K562 (cell line): ENCODE measurements at regions not wholly inside any gene's neighbourhood (a gene's known extent, or its start where the extent isn't known, plus 50 kb on each side); places are given as distances from the start of the nearest gene placed in this dataset.

Experiments used
- ARHGAP35 ChIP-seq: fragments of 450-650 bp; IDR thresholded peaks from 2 replicates; pipeline ENCODE4 v1.6.1; 2018; ENCODE audit not compliant: partially characterized antibody
- HMG20A ChIP-seq: fragments of 450-650 bp; formaldehyde crosslinking; conservative IDR thresholded peaks from 2 replicates; pipeline ENCODE4 v1.4.0; 2020; ENCODE audit warnings: mild to moderate bottlenecking, mixed read lengths
- RAD21 ChIP-seq, 2 experiments: fragments of 250-450 bp in 1 of 2; fragments of 450-650 bp in 1 of 2; sonication (Bioruptor Pico) in 1 of 2; formaldehyde crosslinking in 1 of 2; IDR thresholded peaks in 1 of 2; conservative IDR thresholded peaks in 1 of 2; 2 replicates each; pipeline versions ENCODE4 v1.4.0 to v1.8.0; 2020 to 2022; ENCODE audit warnings: mild to moderate bottlenecking in 2 of 2, moderate library complexity in 1 of 2
- SMC3 ChIP-seq: conservative IDR thresholded peaks from 2 replicates; pipeline ENCODE4 v1.6.1; 2011; ENCODE audit warnings: low read depth, low read length, improper control_type of control experiment; ENCODE audit not compliant: insufficient read depth
- TF ChIP-seq, protein P1 (sequence below): IDR thresholded peaks from 3 replicates; pipeline ENCODE4 v1.6.1; 2011; ENCODE audit warnings: borderline replicate concordance, mild to moderate bottlenecking; ENCODE audit not compliant: insufficient read length, insufficient read depth
- TF ChIP-seq, protein P2 (sequence below): fragments of 200-800 bp; sonication (Bioruptor generic); IDR thresholded peaks from 2 replicates; pipeline ENCODE4 v1.6.1; 2017; ENCODE audit warnings: missing genetic modification characterization, missing compliant biosample characterization
- TF ChIP-seq, protein P3 (sequence below), 2 experiments: fragments of 450-650 bp; formaldehyde crosslinking in 1 of 2; IDR thresholded peaks; 2 replicates each; pipeline versions ENCODE4 v1.4.0 to v1.6.1; 2014 to 2020; ENCODE audit warnings: mild to moderate bottlenecking in 2 of 2, borderline replicate concordance in 1 of 2, low read depth in 1 of 2
- TF ChIP-seq, protein P4 (sequence below): fragments of 450-650 bp; IDR thresholded peaks from 2 replicates; pipeline ENCODE4 v1.6.1; 2017; ENCODE audit warnings: mild to moderate bottlenecking, moderate library complexity

DNA sequence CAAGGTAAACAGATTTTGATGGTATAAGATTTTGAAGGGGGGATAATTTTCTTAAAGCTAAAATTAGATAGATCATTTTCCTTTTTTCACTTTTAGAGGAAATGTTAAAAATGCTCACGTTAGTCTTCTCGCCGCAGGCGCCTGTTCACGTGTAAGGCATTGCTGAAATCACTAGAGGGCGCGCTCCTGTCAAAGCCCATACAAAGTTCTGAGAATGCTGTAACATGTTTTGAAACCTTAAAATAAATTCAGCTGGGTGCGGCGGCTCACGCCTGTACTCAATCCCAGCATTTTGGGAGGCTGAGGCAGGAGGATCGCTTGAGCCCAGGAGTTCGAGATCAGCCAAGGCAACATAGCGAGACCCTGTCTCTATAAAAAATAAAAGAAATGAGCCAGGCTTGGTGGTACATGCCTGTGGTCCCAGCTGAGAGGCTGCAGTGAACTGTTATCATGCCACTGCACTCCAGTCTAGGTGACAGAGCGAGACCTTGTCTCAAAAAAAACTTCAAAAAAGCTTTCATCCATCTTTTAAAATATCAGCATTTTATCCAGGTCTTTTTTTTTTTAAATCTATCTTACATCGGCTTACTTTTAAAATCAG, 138.0 kb downstream of the RBMX2 start (continued):
- TF ChIP-seq, protein P1, sequence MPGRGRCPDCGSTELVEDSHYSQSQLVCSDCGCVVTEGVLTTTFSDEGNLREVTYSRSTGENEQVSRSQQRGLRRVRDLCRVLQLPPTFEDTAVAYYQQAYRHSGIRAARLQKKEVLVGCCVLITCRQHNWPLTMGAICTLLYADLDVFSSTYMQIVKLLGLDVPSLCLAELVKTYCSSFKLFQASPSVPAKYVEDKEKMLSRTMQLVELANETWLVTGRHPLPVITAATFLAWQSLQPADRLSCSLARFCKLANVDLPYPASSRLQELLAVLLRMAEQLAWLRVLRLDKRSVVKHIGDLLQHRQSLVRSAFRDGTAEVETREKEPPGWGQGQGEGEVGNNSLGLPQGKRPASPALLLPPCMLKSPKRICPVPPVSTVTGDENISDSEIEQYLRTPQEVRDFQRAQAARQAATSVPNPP = no peak
- TF ChIP-seq, protein P2, sequence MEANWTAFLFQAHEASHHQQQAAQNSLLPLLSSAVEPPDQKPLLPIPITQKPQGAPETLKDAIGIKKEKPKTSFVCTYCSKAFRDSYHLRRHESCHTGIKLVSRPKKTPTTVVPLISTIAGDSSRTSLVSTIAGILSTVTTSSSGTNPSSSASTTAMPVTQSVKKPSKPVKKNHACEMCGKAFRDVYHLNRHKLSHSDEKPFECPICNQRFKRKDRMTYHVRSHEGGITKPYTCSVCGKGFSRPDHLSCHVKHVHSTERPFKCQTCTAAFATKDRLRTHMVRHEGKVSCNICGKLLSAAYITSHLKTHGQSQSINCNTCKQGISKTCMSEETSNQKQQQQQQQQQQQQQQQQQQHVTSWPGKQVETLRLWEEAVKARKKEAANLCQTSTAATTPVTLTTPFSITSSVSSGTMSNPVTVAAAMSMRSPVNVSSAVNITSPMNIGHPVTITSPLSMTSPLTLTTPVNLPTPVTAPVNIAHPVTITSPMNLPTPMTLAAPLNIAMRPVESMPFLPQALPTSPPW (CRISPR knock-in tag) = no peak
- TF ChIP-seq, protein P3, sequence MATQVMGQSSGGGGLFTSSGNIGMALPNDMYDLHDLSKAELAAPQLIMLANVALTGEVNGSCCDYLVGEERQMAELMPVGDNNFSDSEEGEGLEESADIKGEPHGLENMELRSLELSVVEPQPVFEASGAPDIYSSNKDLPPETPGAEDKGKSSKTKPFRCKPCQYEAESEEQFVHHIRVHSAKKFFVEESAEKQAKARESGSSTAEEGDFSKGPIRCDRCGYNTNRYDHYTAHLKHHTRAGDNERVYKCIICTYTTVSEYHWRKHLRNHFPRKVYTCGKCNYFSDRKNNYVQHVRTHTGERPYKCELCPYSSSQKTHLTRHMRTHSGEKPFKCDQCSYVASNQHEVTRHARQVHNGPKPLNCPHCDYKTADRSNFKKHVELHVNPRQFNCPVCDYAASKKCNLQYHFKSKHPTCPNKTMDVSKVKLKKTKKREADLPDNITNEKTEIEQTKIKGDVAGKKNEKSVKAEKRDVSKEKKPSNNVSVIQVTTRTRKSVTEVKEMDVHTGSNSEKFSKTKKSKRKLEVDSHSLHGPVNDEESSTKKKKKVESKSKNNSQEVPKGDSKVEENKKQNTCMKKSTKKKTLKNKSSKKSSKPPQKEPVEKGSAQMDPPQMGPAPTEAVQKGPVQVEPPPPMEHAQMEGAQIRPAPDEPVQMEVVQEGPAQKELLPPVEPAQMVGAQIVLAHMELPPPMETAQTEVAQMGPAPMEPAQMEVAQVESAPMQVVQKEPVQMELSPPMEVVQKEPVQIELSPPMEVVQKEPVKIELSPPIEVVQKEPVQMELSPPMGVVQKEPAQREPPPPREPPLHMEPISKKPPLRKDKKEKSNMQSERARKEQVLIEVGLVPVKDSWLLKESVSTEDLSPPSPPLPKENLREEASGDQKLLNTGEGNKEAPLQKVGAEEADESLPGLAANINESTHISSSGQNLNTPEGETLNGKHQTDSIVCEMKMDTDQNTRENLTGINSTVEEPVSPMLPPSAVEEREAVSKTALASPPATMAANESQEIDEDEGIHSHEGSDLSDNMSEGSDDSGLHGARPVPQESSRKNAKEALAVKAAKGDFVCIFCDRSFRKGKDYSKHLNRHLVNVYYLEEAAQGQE (IDR thresholded peaks at IDR 0.05; ENCODE audit: borderline replicate concordance) = peak; percentile 56; the same call in 1 of the 2 replicates
- TF ChIP-seq, protein P3 (CRISPR knock-in tag; IDR thresholded peaks at IDR 0.05; ENCODE audit: low read depth) = no peak
- TF ChIP-seq HMG20A (CRISPR knock-in tag) = no peak
- TF ChIP-seq ARHGAP35 = no peak
- TF ChIP-seq RAD21 (CRISPR knock-in tag; conservative IDR thresholded peaks at IDR 0.05 in 1 of 2, IDR thresholded peaks at IDR 0.05 in 1 of 2) = peak; percentile 54 to 74
- TF ChIP-seq SMC3 = peak; percentile 58; the same call in 1 of the 2 replicates
- TF ChIP-seq, protein P4, sequence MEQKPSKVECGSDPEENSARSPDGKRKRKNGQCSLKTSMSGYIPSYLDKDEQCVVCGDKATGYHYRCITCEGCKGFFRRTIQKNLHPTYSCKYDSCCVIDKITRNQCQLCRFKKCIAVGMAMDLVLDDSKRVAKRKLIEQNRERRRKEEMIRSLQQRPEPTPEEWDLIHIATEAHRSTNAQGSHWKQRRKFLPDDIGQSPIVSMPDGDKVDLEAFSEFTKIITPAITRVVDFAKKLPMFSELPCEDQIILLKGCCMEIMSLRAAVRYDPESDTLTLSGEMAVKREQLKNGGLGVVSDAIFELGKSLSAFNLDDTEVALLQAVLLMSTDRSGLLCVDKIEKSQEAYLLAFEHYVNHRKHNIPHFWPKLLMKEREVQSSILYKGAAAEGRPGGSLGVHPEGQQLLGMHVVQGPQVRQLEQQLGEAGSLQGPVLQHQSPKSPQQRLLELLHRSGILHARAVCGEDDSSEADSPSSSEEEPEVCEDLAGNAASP = no peak
